ENCODE measurements at regions not wholly inside any gene's neighbourhood (a gene's known extent, or its start where the extent isn't known, plus 50 kb on each side); places are given as distances from the start of the nearest gene placed in this dataset.

DNA sequence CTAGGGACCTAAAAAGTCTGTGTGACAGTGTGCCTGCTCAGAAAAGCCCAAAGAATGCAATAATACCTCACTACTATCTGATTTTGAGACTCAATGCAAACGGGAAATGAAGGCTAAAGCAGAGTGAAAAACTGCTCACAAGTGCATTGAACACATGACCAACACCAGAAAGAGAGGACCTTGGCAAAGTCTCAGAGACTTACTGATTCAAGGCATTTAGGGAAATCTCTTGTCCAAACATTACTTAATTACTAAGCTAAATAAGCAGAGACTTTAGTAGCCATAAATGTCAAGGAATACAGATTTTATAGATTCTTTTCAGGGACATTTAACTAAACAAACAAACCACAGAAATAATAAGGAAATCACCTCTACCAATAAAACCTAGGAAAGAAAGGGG, 916.0 kb downstream of the FSTL5 start:
- Histone ChIP-seq H3K4me1 (ENCODE audit: insufficient read depth, poor library complexity, severe bottlenecking) (no peaks in the 10 kb centered on the region), H3K36me3 (ENCODE audit: low read depth) (no peaks in the 10 kb centered on the region), H3K27me3 (ENCODE audit: insufficient read depth, poor library complexity, severe bottlenecking) (no peaks in the 10 kb centered on the region), H3K9me3 (ENCODE audit: severe bottlenecking) (no peaks in the 10 kb centered on the region), H3K27ac (ENCODE audit: poor library complexity, severe bottlenecking) (no peak overlapping the region), H3K4me3 (ENCODE audit: severe bottlenecking) (no peak overlapping the region)
- TF ChIP-seq, protein P1, sequence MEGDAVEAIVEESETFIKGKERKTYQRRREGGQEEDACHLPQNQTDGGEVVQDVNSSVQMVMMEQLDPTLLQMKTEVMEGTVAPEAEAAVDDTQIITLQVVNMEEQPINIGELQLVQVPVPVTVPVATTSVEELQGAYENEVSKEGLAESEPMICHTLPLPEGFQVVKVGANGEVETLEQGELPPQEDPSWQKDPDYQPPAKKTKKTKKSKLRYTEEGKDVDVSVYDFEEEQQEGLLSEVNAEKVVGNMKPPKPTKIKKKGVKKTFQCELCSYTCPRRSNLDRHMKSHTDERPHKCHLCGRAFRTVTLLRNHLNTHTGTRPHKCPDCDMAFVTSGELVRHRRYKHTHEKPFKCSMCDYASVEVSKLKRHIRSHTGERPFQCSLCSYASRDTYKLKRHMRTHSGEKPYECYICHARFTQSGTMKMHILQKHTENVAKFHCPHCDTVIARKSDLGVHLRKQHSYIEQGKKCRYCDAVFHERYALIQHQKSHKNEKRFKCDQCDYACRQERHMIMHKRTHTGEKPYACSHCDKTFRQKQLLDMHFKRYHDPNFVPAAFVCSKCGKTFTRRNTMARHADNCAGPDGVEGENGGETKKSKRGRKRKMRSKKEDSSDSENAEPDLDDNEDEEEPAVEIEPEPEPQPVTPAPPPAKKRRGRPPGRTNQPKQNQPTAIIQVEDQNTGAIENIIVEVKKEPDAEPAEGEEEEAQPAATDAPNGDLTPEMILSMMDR (IDR thresholded peaks at IDR 0.05; ENCODE audit: poor library complexity, severe bottlenecking) = no peak
- DNase-seq (ENCODE audit: low spot score) = no peak
- no peak for ATAC-seq (ENCODE audit: low read depth)

DNA sequence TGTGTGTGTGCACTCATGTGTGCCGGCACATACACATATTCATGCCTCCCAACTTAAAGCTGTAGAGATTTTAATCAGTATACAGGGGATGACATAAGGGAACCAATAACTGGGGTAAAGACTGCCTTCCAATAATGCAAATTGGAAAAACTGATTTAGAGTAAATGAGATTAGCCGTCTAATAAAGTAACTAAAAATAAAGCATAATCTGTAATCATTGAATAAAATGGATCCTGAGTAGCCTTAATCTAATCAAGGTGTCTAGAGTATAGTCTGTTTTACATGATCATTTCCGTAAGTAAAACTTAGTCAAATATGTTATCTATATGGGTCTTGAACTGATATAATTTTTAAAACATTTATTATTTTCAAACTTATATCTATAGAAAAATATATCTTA, 925.8 kb downstream of the FSTL5 start:
- ATAC-seq (ENCODE audit: low read depth) (no peak), DNase-seq (ENCODE audit: low spot score) (no peak)
- Histone ChIP-seq H3K9me3 (ENCODE audit: severe bottlenecking) (no peaks in the 10 kb centered on the region), H3K27me3 (ENCODE audit: insufficient read depth, poor library complexity, severe bottlenecking) (no peaks in the 10 kb centered on the region), H3K4me3 (ENCODE audit: severe bottlenecking) (no peak overlapping the region), H3K4me1 (ENCODE audit: insufficient read depth, poor library complexity, severe bottlenecking) (no peaks in the 10 kb centered on the region), H3K36me3 (ENCODE audit: low read depth) (no peaks in the 10 kb centered on the region), H3K27ac (ENCODE audit: poor library complexity, severe bottlenecking) (no peak overlapping the region)
- TF ChIP-seq, protein P1 (IDR thresholded peaks at IDR 0.05; ENCODE audit: poor library complexity, severe bottlenecking) = no peak

DNA sequence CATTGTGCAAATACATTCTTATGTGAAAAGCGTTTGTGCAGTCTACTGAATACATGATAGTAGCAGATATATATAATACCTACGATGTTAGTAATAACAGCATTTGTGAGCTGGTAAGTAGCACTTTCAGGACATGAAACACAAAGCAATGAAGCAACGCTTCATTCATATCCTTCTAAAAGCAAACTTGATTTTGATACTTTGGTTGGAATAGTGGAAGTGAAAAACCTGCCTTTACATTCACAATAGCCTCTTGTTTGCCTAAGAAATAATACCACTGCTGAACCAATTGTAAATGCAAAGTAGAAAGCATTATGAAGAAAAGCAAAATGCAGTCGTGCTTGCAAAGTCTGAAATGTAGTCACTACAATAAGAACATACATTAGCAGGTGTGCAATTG, 926.3 kb downstream of the FSTL5 start:
- no peaks in the 10 kb centered on the region for H3K9me3 ChIP-seq (ENCODE audit: severe bottlenecking)
- ATAC-seq (ENCODE audit: low read depth) (no peak), DNase-seq (ENCODE audit: low spot score) (no peak)

DNA sequence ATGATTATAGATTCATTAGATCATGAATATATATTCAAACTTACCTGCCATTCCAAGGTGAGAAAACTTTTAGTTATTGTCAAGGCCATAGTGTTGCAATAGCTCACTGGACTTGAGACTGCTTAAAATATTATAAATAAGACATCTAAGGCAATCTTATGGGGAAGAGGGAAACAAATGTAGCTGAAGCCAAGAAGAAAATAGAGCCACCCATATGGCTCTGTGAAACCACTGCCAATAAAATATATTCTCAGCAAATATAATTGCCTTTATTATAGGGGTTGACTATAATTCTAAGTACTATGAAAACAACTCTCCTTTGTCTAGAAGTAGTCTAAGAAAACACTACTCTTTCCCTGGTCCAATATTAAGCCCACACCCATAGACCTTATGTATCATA, 938.5 kb downstream of the FSTL5 start:
- H3K4me3 ChIP-seq (ENCODE audit: severe bottlenecking) = no peak overlapping the region
- H3K36me3 ChIP-seq (ENCODE audit: low read depth) = no peaks in the 10 kb centered on the region
- H3K27me3 ChIP-seq (ENCODE audit: insufficient read depth, poor library complexity, severe bottlenecking) = no peaks in the 10 kb centered on the region
- no peaks in the 10 kb centered on the region for H3K4me1 ChIP-seq (ENCODE audit: insufficient read depth, poor library complexity, severe bottlenecking)
- H3K27ac ChIP-seq (ENCODE audit: poor library complexity, severe bottlenecking) = no peak overlapping the region
- no peak for ATAC-seq (ENCODE audit: low read depth)
- no peaks in the 10 kb centered on the region for H3K9me3 ChIP-seq (ENCODE audit: severe bottlenecking)
- no peak for DNase-seq (ENCODE audit: low spot score)
- TF ChIP-seq, protein P1 (IDR thresholded peaks at IDR 0.05; ENCODE audit: poor library complexity, severe bottlenecking) = no peak

More for the DNA sequence above, 926.3 kb downstream of the FSTL5 start:
- Histone ChIP-seq H3K27ac (ENCODE audit: poor library complexity, severe bottlenecking) (no peak overlapping the region), H3K4me3 (ENCODE audit: severe bottlenecking) (no peak overlapping the region), H3K27me3 (ENCODE audit: insufficient read depth, poor library complexity, severe bottlenecking) (no peaks in the 10 kb centered on the region), H3K4me1 (ENCODE audit: insufficient read depth, poor library complexity, severe bottlenecking) (no peaks in the 10 kb centered on the region), H3K36me3 (ENCODE audit: low read depth) (no peaks in the 10 kb centered on the region)
- TF ChIP-seq, protein P1 (IDR thresholded peaks at IDR 0.05; ENCODE audit: poor library complexity, severe bottlenecking) = no peak

DNA sequence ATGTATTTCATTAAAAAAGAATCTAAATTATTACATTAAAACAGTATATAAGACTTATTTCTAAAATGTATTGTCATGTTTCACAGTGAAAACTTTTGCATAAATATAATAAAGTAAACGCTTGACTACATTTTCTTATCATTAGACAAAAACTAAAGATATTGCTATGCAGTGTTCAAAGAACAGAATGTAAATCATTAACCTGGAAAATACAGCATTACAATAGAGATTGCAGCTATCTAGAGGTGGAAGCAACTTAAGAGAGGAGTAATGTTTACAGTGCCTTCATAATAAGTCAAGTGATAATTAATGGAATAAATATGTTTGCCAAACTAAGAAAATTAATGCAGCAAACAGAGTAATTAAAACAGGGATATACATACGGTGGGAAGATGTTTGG, 940.9 kb downstream of the FSTL5 start:
- Histone ChIP-seq H3K4me3 (ENCODE audit: severe bottlenecking) (no peak overlapping the region), H3K4me1 (ENCODE audit: insufficient read depth, poor library complexity, severe bottlenecking) (no peaks in the 10 kb centered on the region), H3K27me3 (ENCODE audit: insufficient read depth, poor library complexity, severe bottlenecking) (no peaks in the 10 kb centered on the region), H3K27ac (ENCODE audit: poor library complexity, severe bottlenecking) (no peak overlapping the region), H3K9me3 (ENCODE audit: severe bottlenecking) (no peaks in the 10 kb centered on the region), H3K36me3 (ENCODE audit: low read depth) (no peaks in the 10 kb centered on the region)
- ATAC-seq (ENCODE audit: low read depth) = no peak
- DNase-seq (ENCODE audit: low spot score) = no peak
- TF ChIP-seq, protein P1 (IDR thresholded peaks at IDR 0.05; ENCODE audit: poor library complexity, severe bottlenecking) = no peak

Measured in RWPE2 (cell line).